Peyer's patch (tissue), 4 donors: ENCODE measurements at regions not wholly inside any gene's neighbourhood (a gene's known extent, or its start where the extent isn't known, plus 50 kb on each side); places are given as distances from the start of the nearest gene placed in this dataset.

Source experiments
- DNase-seq, 3 donors: peaks; one replicate each; pipeline ENCODE4 v3.0.0-alpha.2; 2017 to 2019
- H3K27ac ChIP-seq, 4 donors: fragments of 200-600 bp; sonication (generic); one replicate each; pipeline ENCODE4 v1.5.1; 2016 to 2019
- H3K27me3 ChIP-seq, 2 donors: fragments of 200-600 bp; sonication (generic); one replicate each; pipeline ENCODE4 v1.5.1; 2019
- H3K36me3 ChIP-seq, 3 donors: fragments of 200-600 bp; sonication (generic); one replicate each; pipeline ENCODE4 v1.5.1; 2016 to 2019
- H3K4me1 ChIP-seq, 4 donors: fragments of 200-600 bp; sonication (generic); one replicate each; pipeline ENCODE4 v1.5.1; 2016 to 2019
- H3K4me3 ChIP-seq, 4 donors: fragments of 200-600 bp; sonication (generic); 1 replicate in 3 of 4; 2 replicates in 1 of 4; pipeline ENCODE4 v1.5.1; 2016 to 2019; ENCODE audit warnings: mild to moderate bottlenecking in 1 of 4
- H3K9me3 ChIP-seq, 4 donors: fragments of 200-600 bp; sonication (generic); one replicate each; pipeline ENCODE4 v1.5.1; 2016 to 2019; ENCODE audit warnings: mild to moderate bottlenecking in 1 of 4
- POLR2A ChIP-seq, 2 donors: fragments of 450-650 bp; IDR thresholded peaks; one replicate each; pipeline ENCODE4 v1.5.1; 2017; ENCODE audit warnings: antibody characterized with exemption in 2 of 2, mild to moderate bottlenecking in 2 of 2, moderate library complexity in 2 of 2
- TF ChIP-seq, protein P1 (sequence below), 6 experiments: fragments of 450-650 bp in 4 of 6; fragments of 200-600 bp in 2 of 6; sonication (generic) in 1 of 6; IDR thresholded peaks; one replicate each; pipeline ENCODE4 v1.5.1; 2017 to 2019; ENCODE audit warnings: antibody characterized with exemption in 6 of 6, mild to moderate bottlenecking in 3 of 6, moderate library complexity in 1 of 6

- Histone ChIP-seq H3K27me3 (no peaks in the 10 kb centered on the region), H3K9me3 (no peaks in the 10 kb centered on the region), H3K27ac (no peak overlapping the region), H3K4me1 (no peaks in the 10 kb centered on the region), H3K36me3 (no peaks in the 10 kb centered on the region), H3K4me3 (no peak overlapping the region)
- DNase-seq, result no peak
- TF ChIP-seq, protein P1, sequence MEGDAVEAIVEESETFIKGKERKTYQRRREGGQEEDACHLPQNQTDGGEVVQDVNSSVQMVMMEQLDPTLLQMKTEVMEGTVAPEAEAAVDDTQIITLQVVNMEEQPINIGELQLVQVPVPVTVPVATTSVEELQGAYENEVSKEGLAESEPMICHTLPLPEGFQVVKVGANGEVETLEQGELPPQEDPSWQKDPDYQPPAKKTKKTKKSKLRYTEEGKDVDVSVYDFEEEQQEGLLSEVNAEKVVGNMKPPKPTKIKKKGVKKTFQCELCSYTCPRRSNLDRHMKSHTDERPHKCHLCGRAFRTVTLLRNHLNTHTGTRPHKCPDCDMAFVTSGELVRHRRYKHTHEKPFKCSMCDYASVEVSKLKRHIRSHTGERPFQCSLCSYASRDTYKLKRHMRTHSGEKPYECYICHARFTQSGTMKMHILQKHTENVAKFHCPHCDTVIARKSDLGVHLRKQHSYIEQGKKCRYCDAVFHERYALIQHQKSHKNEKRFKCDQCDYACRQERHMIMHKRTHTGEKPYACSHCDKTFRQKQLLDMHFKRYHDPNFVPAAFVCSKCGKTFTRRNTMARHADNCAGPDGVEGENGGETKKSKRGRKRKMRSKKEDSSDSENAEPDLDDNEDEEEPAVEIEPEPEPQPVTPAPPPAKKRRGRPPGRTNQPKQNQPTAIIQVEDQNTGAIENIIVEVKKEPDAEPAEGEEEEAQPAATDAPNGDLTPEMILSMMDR (IDR thresholded peaks at IDR 0.05), result no peak
Observed at GRCh38 chr7:40977533-40977932, 725.4 kb downstream of the INHBA start.

GRCh38 chr7:40972426-40972825 lies 730.5 kb downstream of the INHBA start:
- Histone ChIP-seq H3K27me3 (no peaks in the 10 kb centered on the region), H3K4me1 (no peaks in the 10 kb centered on the region), H3K4me3 (no peak overlapping the region), H3K36me3 (no peaks in the 10 kb centered on the region), H3K27ac (no peak overlapping the region), H3K9me3 (no peaks in the 10 kb centered on the region)
- no peak for DNase-seq
- TF ChIP-seq, protein P1 (IDR thresholded peaks at IDR 0.05), result no peak
- no peak for TF ChIP-seq POLR2A (IDR thresholded peaks at IDR 0.05)

DNA sequence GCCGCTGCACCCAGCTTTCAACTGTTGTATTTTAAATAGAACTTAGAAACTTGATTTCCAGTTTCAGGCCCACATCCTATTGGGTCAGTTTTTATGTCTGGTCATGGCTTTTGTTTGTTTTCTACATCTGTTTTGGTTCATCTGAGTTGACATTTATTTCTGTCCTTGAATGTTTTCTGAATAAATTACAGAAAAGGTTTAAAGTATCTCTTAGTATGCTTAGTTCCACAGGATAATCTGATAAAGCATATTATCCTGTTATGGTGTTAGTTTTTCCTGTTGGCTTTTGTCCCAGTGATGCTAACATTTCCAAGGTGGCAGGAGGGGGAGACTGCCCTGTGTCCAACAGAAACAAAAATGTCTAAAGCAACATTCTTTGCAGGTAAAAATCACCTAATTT lies 733.2 kb downstream of the INHBA start:
- H3K4me1 ChIP-seq, result no peaks in the 10 kb centered on the region
- TF ChIP-seq POLR2A (IDR thresholded peaks at IDR 0.05), result no peak
- TF ChIP-seq, protein P1 (IDR thresholded peaks at IDR 0.05), result no peak
- DNase-seq, result no peak
- no peaks in the 10 kb centered on the region for H3K27me3 ChIP-seq
- no peaks in the 10 kb centered on the region for H3K9me3 ChIP-seq
- no peak overlapping the region for H3K27ac ChIP-seq
- H3K36me3 ChIP-seq, result no peaks in the 10 kb centered on the region
- no peak overlapping the region for H3K4me3 ChIP-seq

- H3K36me3 ChIP-seq, result no peaks in the 10 kb centered on the region
- TF ChIP-seq POLR2A (IDR thresholded peaks at IDR 0.05), result no peak
- TF ChIP-seq, protein P1 (IDR thresholded peaks at IDR 0.05), result no peak
- no peak for DNase-seq
- no peaks in the 10 kb centered on the region for H3K27me3 ChIP-seq
- no peak overlapping the region for H3K27ac ChIP-seq
- H3K4me3 ChIP-seq, result no peak overlapping the region
- H3K4me1 ChIP-seq, result no peaks in the 10 kb centered on the region
- no peaks in the 10 kb centered on the region for H3K9me3 ChIP-seq
Observed at GRCh38 chr7:40966693-40967092, 736.2 kb downstream of the INHBA start.

DNA sequence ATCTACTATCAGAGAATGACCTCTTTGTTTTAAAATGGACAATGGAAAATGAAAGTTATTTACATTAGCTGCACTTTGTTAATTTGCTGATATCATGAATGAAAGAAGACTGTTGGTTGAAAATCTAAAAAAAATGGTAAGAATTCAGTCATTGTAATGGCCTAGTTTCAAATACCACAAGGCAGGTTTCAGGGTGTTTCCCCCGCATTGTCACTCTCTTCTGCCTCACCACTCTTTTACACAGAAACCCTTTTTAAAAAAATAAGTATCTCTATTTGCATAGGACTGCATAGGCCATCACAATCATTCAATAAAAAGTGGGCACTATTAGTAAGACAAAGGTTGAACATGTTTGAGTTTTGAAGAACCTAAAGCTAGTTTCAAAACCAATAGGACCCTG lies 737.1 kb downstream of the INHBA start:
- Histone ChIP-seq H3K4me3 (no peak overlapping the region), H3K36me3 (no peaks in the 10 kb centered on the region), H3K9me3 (no peaks in the 10 kb centered on the region), H3K27ac (no peak overlapping the region), H3K4me1 (no peaks in the 10 kb centered on the region), H3K27me3 (no peaks in the 10 kb centered on the region)
- TF ChIP-seq, protein P1 (IDR thresholded peaks at IDR 0.05), result no peak
- no peak for TF ChIP-seq POLR2A (IDR thresholded peaks at IDR 0.05)
- no peak for DNase-seq

DNA sequence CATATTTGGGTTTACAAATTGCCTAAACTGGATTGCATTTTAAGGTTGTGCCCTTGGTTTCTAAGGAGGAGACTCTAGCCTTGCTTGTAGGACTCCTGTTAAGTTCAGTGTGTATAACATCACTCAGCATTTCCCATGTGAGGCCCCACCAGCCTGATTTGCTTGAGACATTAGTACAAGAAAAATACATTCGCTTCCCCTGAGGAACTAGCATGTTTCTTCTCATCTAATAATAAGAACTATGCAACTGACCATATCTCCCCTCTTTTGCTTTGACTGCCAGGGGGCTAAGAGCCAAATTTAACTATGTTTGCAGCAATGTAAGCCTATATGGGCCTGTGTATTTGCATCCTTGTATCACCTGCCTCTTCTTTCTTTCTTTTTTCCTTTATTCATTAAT lies 737.9 kb downstream of the INHBA start:
- Histone ChIP-seq H3K4me3 (no peak overlapping the region), H3K27ac (no peak overlapping the region), H3K4me1 (no peaks in the 10 kb centered on the region), H3K27me3 (no peaks in the 10 kb centered on the region), H3K36me3 (no peaks in the 10 kb centered on the region), H3K9me3 (no peaks in the 10 kb centered on the region)
- TF ChIP-seq, protein P1 (IDR thresholded peaks at IDR 0.05), result no peak
- DNase-seq, result no peak
